ENCODE measurements at regions not wholly inside any gene's neighbourhood (a gene's known extent, or its start where the extent isn't known, plus 50 kb on each side); places are given as distances from the start of the nearest gene placed in this dataset.
"Not testable (repeated sequence)": the region's sequence is repeated elsewhere in the genome, so short reads cannot be mapped to it uniquely, and the experiment has no call there.

GRCh38 chr2:149732001-149732685 is 144.6 kb upstream of the MMADHC start:
- DNase-seq, result no peak

- no peak for DNase-seq
Observed at GRCh38 chr2:149731079-149731478, 143.5 kb upstream of the MMADHC start.

GRCh38 chr2:149729586-149729985 is 142.0 kb upstream of the MMADHC start:
- no peak for DNase-seq

GRCh38 chr2:149727927-149728326 is 140.4 kb upstream of the MMADHC start:
- DNase-seq, result no peak

GRCh38 chr2:149725234-149725633 is 137.7 kb upstream of the MMADHC start:
- DNase-seq, result no peak

GRCh38 chr2:149724091-149724490 is 136.5 kb upstream of the MMADHC start:
- DNase-seq, result no peak

GRCh38 chr2:149720615-149721014 is 133.0 kb upstream of the MMADHC start:
- DNase-seq, result no peak

- no peak for DNase-seq
Observed at GRCh38 chr2:149719695-149720094, 132.1 kb upstream of the MMADHC start.

- no peak for DNase-seq
Observed at GRCh38 chr2:149716687-149717086, 129.1 kb upstream of the MMADHC start.

GRCh38 chr2:149715894-149716293 is 128.3 kb upstream of the MMADHC start:
- no peak for DNase-seq

GRCh38 chr2:149715005-149715592 is 127.5 kb upstream of the MMADHC start:
- DNase-seq, result peak; percentile 5

- no peak for DNase-seq
Observed at GRCh38 chr2:149709496-149710263, 122.1 kb upstream of the MMADHC start.

GRCh38 chr2:149703281-149703680 is 115.7 kb upstream of the MMADHC start:
- DNase-seq, result no peak

GRCh38 chr2:149702571-149702970 is 115.0 kb upstream of the MMADHC start:
- DNase-seq, result no peak

GRCh38 chr2:149701241-149701640 is 113.7 kb upstream of the MMADHC start:
- no peak for DNase-seq

- DNase-seq, result no peak
Observed at GRCh38 chr2:149692961-149693396, 105.4 kb upstream of the MMADHC start.

- DNase-seq, result no peak
Observed at GRCh38 chr2:149690825-149691224, 103.2 kb upstream of the MMADHC start.

- no peak for DNase-seq
Observed at GRCh38 chr2:149687052-149687427, 99.5 kb upstream of the MMADHC start.

- no peak for DNase-seq
Observed at GRCh38 chr2:149686136-149687051, 98.8 kb upstream of the MMADHC start.

- DNase-seq, result not testable (repeated sequence)
Observed at GRCh38 chr2:149685401-149685800, 97.8 kb upstream of the MMADHC start.

GRCh38 chr2:149679286-149679685 is 91.7 kb upstream of the MMADHC start:
- no peak for DNase-seq

GRCh38 chr2:149677416-149677815 is 89.8 kb upstream of the MMADHC start:
- no peak for DNase-seq

- DNase-seq, result no peak
Observed at GRCh38 chr2:149670086-149670485, 82.5 kb upstream of the MMADHC start.
